Osteoblast (primary cell): ENCODE measurements at regions not wholly inside any gene's neighbourhood (a gene's known extent, or its start where the extent isn't known, plus 50 kb on each side); places are given as distances from the start of the nearest gene placed in this dataset.
"Not testable (repeated sequence)": the region's sequence is repeated elsewhere in the genome, so short reads cannot be mapped to it uniquely, and the experiment has no call there.

Experiments
- DNase-seq: peaks from one replicate; pipeline ENCODE4 v3.0.0; 2011; ENCODE audit warnings: low spot score, mixed read lengths; ENCODE audit not compliant: insufficient read length; ENCODE audit errors: missing footprints
- H2AFZ ChIP-seq: 2 replicates; pipeline ENCODE4 v1.6.0; 2011; ENCODE audit warnings: mild to moderate bottlenecking, low read length
- H3K27ac ChIP-seq: 2 replicates; pipeline ENCODE4 v1.5.1; 2011; ENCODE audit warnings: mild to moderate bottlenecking, low read depth, low read length, moderate library complexity
- H3K27me3 ChIP-seq: 2 replicates; pipeline ENCODE4 v1.6.0; 2012; ENCODE audit warnings: mild to moderate bottlenecking, control low read depth, inconsistent platforms, low read length, moderate library complexity; ENCODE audit not compliant: insufficient read depth
- H3K36me3 ChIP-seq: 2 replicates; pipeline ENCODE4 v1.5.1; 2011; ENCODE audit warnings: mild to moderate bottlenecking, low read length, control low read depth, moderate library complexity; ENCODE audit not compliant: insufficient read depth
- H3K4me1 ChIP-seq: 2 replicates; pipeline ENCODE4 v1.5.1; 2011; ENCODE audit warnings: mild to moderate bottlenecking, low read length, control low read depth, moderate library complexity; ENCODE audit not compliant: insufficient read depth
- H3K4me2 ChIP-seq: 2 replicates; pipeline ENCODE4 v1.6.0; 2011; ENCODE audit warnings: mild to moderate bottlenecking, low read length; ENCODE audit not compliant: insufficient read depth
- H3K4me3 ChIP-seq: fragments of 200-600 bp; sonication (generic); 3 replicates; pipeline ENCODE4 v1.5.1; 2012; ENCODE audit warnings: mild to moderate bottlenecking, low read length, inconsistent platforms; ENCODE audit not compliant: insufficient read depth
- H3K79me2 ChIP-seq: 2 replicates; pipeline ENCODE4 v1.6.0; 2012; ENCODE audit warnings: mild to moderate bottlenecking, low read length, control low read depth, inconsistent platforms; ENCODE audit not compliant: insufficient read depth
- H3K9me3 ChIP-seq: 2 replicates; pipeline ENCODE4 v1.5.1; 2011; ENCODE audit warnings: low read depth, low read length, control low read depth
- H4K20me1 ChIP-seq: 2 replicates; pipeline ENCODE4 v1.6.0; 2012; ENCODE audit warnings: mild to moderate bottlenecking, low read length, control low read depth; ENCODE audit not compliant: insufficient read depth

DNA sequence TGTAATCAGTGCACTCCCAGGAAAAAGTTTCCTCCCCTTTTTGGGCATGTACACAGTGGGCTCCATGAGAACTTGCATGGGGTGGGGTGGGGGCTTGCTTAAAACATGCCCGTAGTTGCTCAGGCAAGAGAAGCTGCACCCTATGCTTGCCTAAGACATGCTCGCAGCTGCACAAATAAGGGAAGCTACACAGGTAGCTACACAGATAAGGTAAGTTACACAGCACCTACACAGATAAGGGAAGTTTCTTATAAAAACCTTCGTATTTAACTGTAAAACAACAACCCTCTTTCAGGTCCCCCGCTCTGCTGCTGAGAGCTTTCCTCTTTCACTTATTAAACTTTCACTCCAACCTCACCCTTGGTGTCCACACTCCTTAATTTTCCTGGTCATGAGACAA, 105.4 kb downstream of the TRIM69 start:
- not testable (repeated sequence) for H3K4me1 ChIP-seq, H3K9me3 ChIP-seq, H3K4me2 ChIP-seq, H3K79me2 ChIP-seq, H2AFZ ChIP-seq, H3K4me3 ChIP-seq, H3K27me3 ChIP-seq, H3K36me3 ChIP-seq, DNase-seq, H3K27ac ChIP-seq, H4K20me1 ChIP-seq

GRCh38 chr15:44842883-44843282, 106.6 kb downstream of the TRIM69 start:
- H3K79me2 ChIP-seq, H3K4me1 ChIP-seq, H3K27me3 ChIP-seq, DNase-seq, H3K4me2 ChIP-seq, H3K36me3 ChIP-seq, H2AFZ ChIP-seq, H3K4me3 ChIP-seq, H3K9me3 ChIP-seq, H4K20me1 ChIP-seq, H3K27ac ChIP-seq: not testable (repeated sequence)

DNA sequence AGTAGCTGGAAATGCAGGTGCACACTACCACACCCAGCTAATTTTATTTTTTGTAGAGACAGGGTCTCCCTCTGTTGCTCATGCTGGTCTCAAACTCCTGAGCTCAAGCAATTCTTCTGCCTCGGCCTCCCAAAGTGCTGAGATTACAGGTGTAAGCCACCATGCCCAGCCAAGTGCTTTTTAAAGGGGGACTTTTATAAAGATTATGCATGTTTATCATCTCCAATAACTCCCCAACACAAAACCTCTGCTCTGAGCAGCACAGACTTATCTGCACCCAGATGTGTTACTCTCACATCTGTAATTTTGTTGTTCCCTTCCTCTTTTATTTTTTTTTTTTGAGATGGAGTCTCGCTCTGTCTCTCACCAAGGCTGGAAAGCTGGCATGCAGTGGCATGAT, 108.6 kb downstream of the TRIM69 start:
- H2AFZ ChIP-seq, H3K79me2 ChIP-seq, H3K27me3 ChIP-seq, H3K4me1 ChIP-seq, H3K4me2 ChIP-seq, H3K36me3 ChIP-seq, H3K4me3 ChIP-seq, H3K27ac ChIP-seq, H4K20me1 ChIP-seq, DNase-seq, H3K9me3 ChIP-seq: not testable (repeated sequence)

DNA sequence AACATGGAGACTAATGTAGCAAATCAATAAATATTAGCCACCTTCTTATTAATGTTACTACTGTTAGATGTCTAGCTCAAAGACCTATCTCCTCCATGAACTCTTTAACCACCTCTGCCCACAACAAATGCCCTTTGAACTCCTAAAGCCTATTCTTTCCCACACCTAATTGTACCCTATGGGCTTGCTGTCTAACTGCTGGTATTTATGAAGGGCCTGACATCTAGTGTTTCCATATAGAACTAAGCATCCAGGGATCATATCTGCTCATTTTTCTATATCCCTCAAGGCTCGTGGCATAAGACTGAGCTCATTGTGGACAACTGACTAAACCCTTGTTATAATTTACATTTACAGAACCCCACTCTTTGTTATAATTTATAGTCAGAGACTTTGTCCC, 109.8 kb downstream of the TRIM69 start:
- DNase-seq: not testable (repeated sequence)

DNA sequence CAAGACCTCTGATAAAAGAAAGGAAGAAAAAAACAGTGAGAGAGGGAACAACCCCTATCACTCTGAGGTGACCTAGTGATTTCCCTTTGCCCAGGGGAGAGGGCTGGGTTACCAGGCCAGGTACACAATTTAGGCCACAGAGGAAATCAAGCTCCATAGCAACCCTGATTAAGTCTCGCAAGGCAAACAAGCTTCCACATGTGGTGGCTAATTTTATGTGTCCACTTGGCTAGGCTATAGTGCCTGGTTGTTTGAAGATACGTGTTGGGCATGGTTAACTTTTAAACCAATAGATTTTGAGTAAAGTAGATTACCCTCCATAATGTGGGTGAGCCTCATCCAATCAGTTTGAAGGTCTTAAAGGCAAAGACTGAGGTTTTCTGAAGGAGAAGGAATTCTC, 108.9 kb upstream of the TERB2 start:
- H4K20me1 ChIP-seq, H3K4me3 ChIP-seq, H3K4me2 ChIP-seq, H3K79me2 ChIP-seq, H3K36me3 ChIP-seq, DNase-seq, H3K27me3 ChIP-seq, H3K9me3 ChIP-seq, H3K27ac ChIP-seq, H2AFZ ChIP-seq, H3K4me1 ChIP-seq: not testable (repeated sequence)

More for the DNA sequence above, 109.8 kb downstream of the TRIM69 start:
- H3K4me3 ChIP-seq, H3K27me3 ChIP-seq, H3K79me2 ChIP-seq, H3K36me3 ChIP-seq, H3K9me3 ChIP-seq, H3K4me1 ChIP-seq, H3K4me2 ChIP-seq, H4K20me1 ChIP-seq, H3K27ac ChIP-seq, H2AFZ ChIP-seq: not testable (repeated sequence)

- H3K4me2 ChIP-seq, H3K4me1 ChIP-seq, H3K9me3 ChIP-seq, H4K20me1 ChIP-seq, H2AFZ ChIP-seq, H3K4me3 ChIP-seq, DNase-seq, H3K27ac ChIP-seq, H3K36me3 ChIP-seq, H3K27me3 ChIP-seq, H3K79me2 ChIP-seq: not testable (repeated sequence)
Measured at GRCh38 chr15:44848859-44849258, 107.6 kb upstream of the TERB2 start.

GRCh38 chr15:44849701-44850403, 106.6 kb upstream of the TERB2 start:
- H3K4me3 ChIP-seq, H3K79me2 ChIP-seq, H3K4me2 ChIP-seq, H2AFZ ChIP-seq, H3K9me3 ChIP-seq, H4K20me1 ChIP-seq, H3K27ac ChIP-seq, H3K36me3 ChIP-seq, H3K27me3 ChIP-seq, DNase-seq, H3K4me1 ChIP-seq: not testable (repeated sequence)
